ENCODE measurements at regions not wholly inside any gene's neighbourhood (a gene's known extent, or its start where the extent isn't known, plus 50 kb on each side); places are given as distances from the start of the nearest gene placed in this dataset.

- H3K27ac Mint-ChIP-seq, result no peak overlapping the region
- H2BK120ac ChIP-seq (ENCODE audit: low read depth, low read length, poor library complexity, severe bottlenecking), result no peak overlapping the region
- no CpG with 5 or more reads among the region's 6 CpGs for WGBS (ENCODE audit: extremely low coverage, insufficient read length, low lambda C conversion rate)
Observed at GRCh38 chr3:176571926-176572325, 625.4 kb downstream of the TBL1XR1 start.

More at GRCh38 chr3:176571926-176572325, 625.4 kb downstream of the TBL1XR1 start:
- no peak overlapping the region for H2BK20ac ChIP-seq (ENCODE audit: low read depth, low read length, poor library complexity, severe bottlenecking)
- H4K20me1 ChIP-seq (ENCODE audit: control insufficient read depth, insufficient read depth, insufficient read length), result no peaks in the 10 kb centered on the region
- H3K9me3 Mint-ChIP-seq, result no peaks in the 10 kb centered on the region; a peak in 1 of 5 replicates
- no peak for DNase-seq
- H2BK5ac ChIP-seq (ENCODE audit: insufficient read length, low read length), result no peak overlapping the region
- H3K9me3 ChIP-seq (ENCODE audit: control insufficient read depth, low read depth, low read length), result no peaks in the 10 kb centered on the region
- no peaks in the 10 kb centered on the region for H3K27me3 ChIP-seq (ENCODE audit: insufficient read depth, low read length)
- no peak overlapping the region for H3K9ac ChIP-seq (ENCODE audit: extremely low read depth, insufficient read length, low read length)
- TF ChIP-seq CTCF (conservative IDR thresholded peaks at IDR 0.05), result no peak
- no peak overlapping the region for H3K18ac ChIP-seq (ENCODE audit: insufficient read length, low read depth, low read length)
- H3K27me3 Mint-ChIP-seq (ENCODE audit: low read depth), result no peaks in the 10 kb centered on the region
- H2BK15ac ChIP-seq (ENCODE audit: low read depth, low read length), result no peak overlapping the region
- H3K23ac ChIP-seq (ENCODE audit: insufficient read length, low read depth, low read length), result no peak overlapping the region
- no peaks in the 10 kb centered on the region for H3K23me2 ChIP-seq (ENCODE audit: insufficient read length, low read depth, low read length, poor library complexity, severe bottlenecking)
- H3K36me3 Mint-ChIP-seq (ENCODE audit: insufficient read depth in 1 of 3, low read depth in 3 of 3), result 0 out of 7 replicates have a peak, but pooled peaks cover 0 to 2% (median 0%) of the 10 kb centered on the region in 3 experiments
- H3K79me2 ChIP-seq (ENCODE audit: insufficient read depth, low read length), result no peaks in the 10 kb centered on the region
- H4K91ac ChIP-seq (ENCODE audit: insufficient read length, low read depth, low read length), result no peak overlapping the region
- no peak overlapping the region for H4K5ac ChIP-seq (ENCODE audit: insufficient read length, low read depth, low read length)
- H3K79me1 ChIP-seq (ENCODE audit: insufficient read depth, low read depth, low read length, poor library complexity, severe bottlenecking), result no peaks in the 10 kb centered on the region
- H3K14ac ChIP-seq (ENCODE audit: insufficient read depth, low read length), result no peak overlapping the region
- no peak overlapping the region for H3T11ph ChIP-seq (ENCODE audit: low read length)
- no peak overlapping the region for H3K4ac ChIP-seq (ENCODE audit: low read depth, low read length)
- H3K4me1 ChIP-seq (ENCODE audit: insufficient read depth, low read length), result peaks cover 4% of the 10 kb centered on the region; the same call in 1 of the 2 replicates
- H2AFZ ChIP-seq (ENCODE audit: low read length), result no peak overlapping the region
- no peak overlapping the region for H3K4me3 Mint-ChIP-seq
- H3K4me1 Mint-ChIP-seq, result peaks cover 10 to 12% of the 10 kb centered on the region in 2 experiments
- no peak overlapping the region for H2BK12ac ChIP-seq (ENCODE audit: insufficient read length, low read depth, low read length)
- no peak overlapping the region for H2AK5ac ChIP-seq (ENCODE audit: insufficient read length, low read length)
- H3K27ac ChIP-seq (ENCODE audit: insufficient read length, low read depth, low read length), result no peak overlapping the region
- no peak overlapping the region for H4K8ac ChIP-seq (replicated peaks; ENCODE audit: insufficient read length, low read depth, low read length)
- H3K56ac ChIP-seq (ENCODE audit: insufficient read length, low read depth, low read length), result no peak overlapping the region
- no peak overlapping the region for H3K4me2 ChIP-seq (ENCODE audit: insufficient read depth, insufficient read length, low read length)

Data from H9 (cell line).